ENCODE measurements at regions not wholly inside any gene's neighbourhood (a gene's known extent, or its start where the extent isn't known, plus 50 kb on each side); places are given as distances from the start of the nearest gene placed in this dataset.
"Not testable (repeated sequence)": the region's sequence is repeated elsewhere in the genome, so short reads cannot be mapped to it uniquely, and the experiment has no call there.

DNA sequence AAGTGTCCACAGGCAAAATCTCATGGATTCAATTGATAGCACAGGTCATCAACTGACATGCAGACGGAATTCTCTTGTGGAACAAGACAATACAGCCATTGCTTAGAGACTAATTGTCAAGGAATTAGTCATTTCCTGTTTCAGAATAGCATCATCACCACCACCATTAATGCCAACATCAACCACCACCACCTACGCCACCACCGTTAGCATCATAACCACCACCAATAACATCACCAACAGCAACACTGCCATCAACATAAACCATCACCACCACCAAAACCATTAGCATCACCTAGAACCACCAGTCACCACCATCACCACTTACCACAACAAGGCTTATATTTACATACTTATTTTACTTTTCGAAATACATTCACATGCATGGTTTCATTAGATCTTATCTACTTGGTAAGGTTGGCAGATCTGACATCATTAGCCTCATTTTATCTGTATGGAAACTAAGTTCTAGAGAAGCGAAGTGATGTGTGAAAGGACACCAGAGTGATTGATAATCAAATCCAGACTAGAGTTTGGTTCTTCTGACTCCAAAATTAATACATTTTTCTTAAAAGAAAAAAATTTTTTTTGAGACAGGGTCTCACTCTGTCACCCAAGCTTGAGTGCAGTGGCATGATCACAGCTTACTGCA is 2733.8 kb upstream of the TPTE start:
- TF ChIP-seq, protein P1, sequence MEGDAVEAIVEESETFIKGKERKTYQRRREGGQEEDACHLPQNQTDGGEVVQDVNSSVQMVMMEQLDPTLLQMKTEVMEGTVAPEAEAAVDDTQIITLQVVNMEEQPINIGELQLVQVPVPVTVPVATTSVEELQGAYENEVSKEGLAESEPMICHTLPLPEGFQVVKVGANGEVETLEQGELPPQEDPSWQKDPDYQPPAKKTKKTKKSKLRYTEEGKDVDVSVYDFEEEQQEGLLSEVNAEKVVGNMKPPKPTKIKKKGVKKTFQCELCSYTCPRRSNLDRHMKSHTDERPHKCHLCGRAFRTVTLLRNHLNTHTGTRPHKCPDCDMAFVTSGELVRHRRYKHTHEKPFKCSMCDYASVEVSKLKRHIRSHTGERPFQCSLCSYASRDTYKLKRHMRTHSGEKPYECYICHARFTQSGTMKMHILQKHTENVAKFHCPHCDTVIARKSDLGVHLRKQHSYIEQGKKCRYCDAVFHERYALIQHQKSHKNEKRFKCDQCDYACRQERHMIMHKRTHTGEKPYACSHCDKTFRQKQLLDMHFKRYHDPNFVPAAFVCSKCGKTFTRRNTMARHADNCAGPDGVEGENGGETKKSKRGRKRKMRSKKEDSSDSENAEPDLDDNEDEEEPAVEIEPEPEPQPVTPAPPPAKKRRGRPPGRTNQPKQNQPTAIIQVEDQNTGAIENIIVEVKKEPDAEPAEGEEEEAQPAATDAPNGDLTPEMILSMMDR (conservative IDR thresholded peaks at IDR 0.05; ENCODE audit: low read length), result not testable (repeated sequence)
- not testable (repeated sequence) for TF ChIP-seq EZH2phosphoT487 (IDR thresholded peaks at IDR 0.05; ENCODE audit: borderline replicate concordance, low read depth, low read length)

All from OCI-LY7 (cell line).